ENCODE measurements at regions not wholly inside any gene's neighbourhood (a gene's known extent, or its start where the extent isn't known, plus 50 kb on each side); places are given as distances from the start of the nearest gene placed in this dataset.

DNA sequence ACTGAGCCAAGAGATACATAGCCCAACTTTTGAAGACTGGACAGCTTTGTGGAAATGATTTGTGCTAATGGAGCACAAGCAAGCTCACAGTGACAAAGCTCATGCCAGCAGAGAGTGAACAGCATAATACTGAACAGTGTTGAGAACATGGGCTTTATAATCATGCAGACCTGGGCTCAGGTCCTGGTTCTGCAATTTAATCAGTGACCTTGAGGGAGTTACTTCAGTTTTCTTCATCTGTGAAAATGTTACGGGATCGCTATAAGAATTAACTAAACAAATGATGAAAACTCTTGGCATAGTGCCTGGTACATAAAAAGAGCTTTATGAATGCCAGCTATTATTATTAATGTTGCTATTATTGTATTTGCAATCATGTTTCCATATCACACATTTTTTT, 690.5 kb upstream of the LRRN3 start:
- Histone ChIP-seq H3K27me3 (ENCODE audit: insufficient read depth, low read length) (no peaks in the 10 kb centered on the region), H4K20me1 (ENCODE audit: insufficient read depth, low read length) (no peaks in the 10 kb centered on the region), H3K9me3 (ENCODE audit: low read length) (no peaks in the 10 kb centered on the region), H3K4me2 (ENCODE audit: low read length) (no peak overlapping the region), H3K4me1 (ENCODE audit: insufficient read depth, low read length, severe bottlenecking) (no peaks in the 10 kb centered on the region), H3K36me3 (ENCODE audit: insufficient read depth, low read length) (no peaks in the 10 kb centered on the region), H3K79me2 (ENCODE audit: insufficient read depth, low read length) (no peaks in the 10 kb centered on the region), H3K9me2 (ENCODE audit: low read depth, low read length) (no peaks in the 10 kb centered on the region), H3K9ac (ENCODE audit: low read length) (no peak overlapping the region), H3K4me3 (ENCODE audit: low read depth, low read length, poor library complexity, severe bottlenecking) (no peak overlapping the region), H2AFZ (ENCODE audit: low read length) (no peak overlapping the region), H3F3A (ENCODE audit: insufficient read depth, low read length) (no peaks in the 10 kb centered on the region), H3K27ac (ENCODE audit: low read depth, low read length, poor library complexity, severe bottlenecking) (no peak overlapping the region)
- no peak for TF ChIP-seq EZH2 (IDR thresholded peaks at IDR 0.05; ENCODE audit: borderline replicate concordance, low read length)
- TF ChIP-seq, protein P1, sequence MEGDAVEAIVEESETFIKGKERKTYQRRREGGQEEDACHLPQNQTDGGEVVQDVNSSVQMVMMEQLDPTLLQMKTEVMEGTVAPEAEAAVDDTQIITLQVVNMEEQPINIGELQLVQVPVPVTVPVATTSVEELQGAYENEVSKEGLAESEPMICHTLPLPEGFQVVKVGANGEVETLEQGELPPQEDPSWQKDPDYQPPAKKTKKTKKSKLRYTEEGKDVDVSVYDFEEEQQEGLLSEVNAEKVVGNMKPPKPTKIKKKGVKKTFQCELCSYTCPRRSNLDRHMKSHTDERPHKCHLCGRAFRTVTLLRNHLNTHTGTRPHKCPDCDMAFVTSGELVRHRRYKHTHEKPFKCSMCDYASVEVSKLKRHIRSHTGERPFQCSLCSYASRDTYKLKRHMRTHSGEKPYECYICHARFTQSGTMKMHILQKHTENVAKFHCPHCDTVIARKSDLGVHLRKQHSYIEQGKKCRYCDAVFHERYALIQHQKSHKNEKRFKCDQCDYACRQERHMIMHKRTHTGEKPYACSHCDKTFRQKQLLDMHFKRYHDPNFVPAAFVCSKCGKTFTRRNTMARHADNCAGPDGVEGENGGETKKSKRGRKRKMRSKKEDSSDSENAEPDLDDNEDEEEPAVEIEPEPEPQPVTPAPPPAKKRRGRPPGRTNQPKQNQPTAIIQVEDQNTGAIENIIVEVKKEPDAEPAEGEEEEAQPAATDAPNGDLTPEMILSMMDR (IDR thresholded peaks at IDR 0.05; ENCODE audit: low read length), result no peak

- Histone ChIP-seq H3K27me3 (ENCODE audit: insufficient read depth, low read length) (no peaks in the 10 kb centered on the region), H3F3A (ENCODE audit: insufficient read depth, low read length) (no peaks in the 10 kb centered on the region), H3K9me2 (ENCODE audit: low read depth, low read length) (no peaks in the 10 kb centered on the region), H3K9me3 (ENCODE audit: low read length) (no peaks in the 10 kb centered on the region), H3K4me3 (ENCODE audit: low read depth, low read length, poor library complexity, severe bottlenecking) (no peak overlapping the region), H3K9ac (ENCODE audit: low read length) (no peak overlapping the region), H3K79me2 (ENCODE audit: insufficient read depth, low read length) (no peaks in the 10 kb centered on the region), H3K36me3 (ENCODE audit: insufficient read depth, low read length) (no peaks in the 10 kb centered on the region), H2AFZ (ENCODE audit: low read length) (no peak overlapping the region), H3K4me1 (ENCODE audit: insufficient read depth, low read length, severe bottlenecking) (no peaks in the 10 kb centered on the region), H3K27ac (ENCODE audit: low read depth, low read length, poor library complexity, severe bottlenecking) (no peak overlapping the region), H3K4me2 (ENCODE audit: low read length) (no peak overlapping the region), H4K20me1 (ENCODE audit: insufficient read depth, low read length) (no peaks in the 10 kb centered on the region)
- TF ChIP-seq, protein P1 (IDR thresholded peaks at IDR 0.05; ENCODE audit: low read length), result no peak
- TF ChIP-seq EZH2 (IDR thresholded peaks at IDR 0.05; ENCODE audit: borderline replicate concordance, low read length), result no peak
Measured at GRCh38 chr7:110407242-110407641, 683.7 kb upstream of the LRRN3 start.

GRCh38 chr7:110407706-110408105, 683.2 kb upstream of the LRRN3 start:
- H3K36me3 ChIP-seq (ENCODE audit: insufficient read depth, low read length), result no peaks in the 10 kb centered on the region
- H3K27me3 ChIP-seq (ENCODE audit: insufficient read depth, low read length), result no peaks in the 10 kb centered on the region
- no peaks in the 10 kb centered on the region for H3K9me3 ChIP-seq (ENCODE audit: low read length)
- H3K4me2 ChIP-seq (ENCODE audit: low read length), result no peak overlapping the region
- no peak overlapping the region for H3K27ac ChIP-seq (ENCODE audit: low read depth, low read length, poor library complexity, severe bottlenecking)
- H3K9ac ChIP-seq (ENCODE audit: low read length), result no peak overlapping the region
- no peaks in the 10 kb centered on the region for H3K9me2 ChIP-seq (ENCODE audit: low read depth, low read length)
- H4K20me1 ChIP-seq (ENCODE audit: insufficient read depth, low read length), result no peaks in the 10 kb centered on the region
- H2AFZ ChIP-seq (ENCODE audit: low read length), result no peak overlapping the region
- no peaks in the 10 kb centered on the region for H3K79me2 ChIP-seq (ENCODE audit: insufficient read depth, low read length)
- no peak overlapping the region for H3K4me3 ChIP-seq (ENCODE audit: low read depth, low read length, poor library complexity, severe bottlenecking)
- H3F3A ChIP-seq (ENCODE audit: insufficient read depth, low read length), result no peaks in the 10 kb centered on the region
- no peak for TF ChIP-seq EZH2 (IDR thresholded peaks at IDR 0.05; ENCODE audit: borderline replicate concordance, low read length)
- TF ChIP-seq, protein P1 (IDR thresholded peaks at IDR 0.05; ENCODE audit: low read length), result no peak
- H3K4me1 ChIP-seq (ENCODE audit: insufficient read depth, low read length, severe bottlenecking), result no peaks in the 10 kb centered on the region
